HG03045 (cell line): ENCODE measurements at regions not wholly inside any gene's neighbourhood (a gene's known extent, or its start where the extent isn't known, plus 50 kb on each side); places are given as distances from the start of the nearest gene placed in this dataset.
"Not testable (repeated sequence)": the region's sequence is repeated elsewhere in the genome, so short reads cannot be mapped to it uniquely, and the experiment has no call there.

ENCODE experiments used
- ATAC-seq: cut with Tn5 transposase; IDR thresholded peaks from one replicate; pipeline ENCODE4 v1.9.1; 2021; ENCODE audit warnings: mild to moderate bottlenecking, moderate library complexity; ENCODE audit not compliant: unreplicated experiment

DNA sequence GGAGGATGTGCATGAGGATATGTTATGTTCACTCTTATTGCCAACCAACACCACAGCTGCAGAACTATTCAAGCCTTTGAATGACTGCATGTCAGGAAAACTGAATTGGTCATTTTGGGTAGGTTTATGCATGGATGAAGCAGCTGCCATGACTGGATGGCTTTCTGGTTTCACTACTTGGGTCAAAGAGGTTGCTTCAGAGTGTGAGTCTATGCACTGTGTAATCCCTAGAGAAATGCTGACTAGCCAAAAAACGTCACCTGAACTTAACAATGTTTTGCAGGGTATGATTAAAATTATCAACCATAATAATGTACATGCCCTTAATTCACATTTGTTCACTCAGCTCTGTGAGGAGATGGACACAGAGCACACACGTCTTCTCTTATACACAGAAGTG lies 206.7 kb upstream of the RBBP8 start:
- ATAC-seq = no peak

DNA sequence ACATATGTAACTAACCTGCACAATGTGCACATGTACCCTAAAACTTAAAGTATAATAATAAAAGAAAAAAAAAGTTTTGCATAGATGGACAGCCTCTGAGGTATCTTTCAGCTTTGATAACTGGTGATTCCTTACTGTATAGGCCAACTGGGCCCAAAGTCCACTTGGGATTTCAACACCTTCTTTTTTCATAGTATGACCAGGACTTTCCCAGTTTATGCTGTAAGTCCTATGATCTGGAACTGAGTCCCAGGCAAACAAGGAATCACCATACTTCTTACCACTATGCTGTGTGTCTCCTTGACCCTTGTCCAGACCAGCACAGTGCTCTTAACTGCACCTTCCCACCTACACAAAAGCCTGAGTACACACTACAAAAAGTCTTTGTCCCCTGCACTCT lies 205.1 kb upstream of the RBBP8 start:
- ATAC-seq = no peak

DNA sequence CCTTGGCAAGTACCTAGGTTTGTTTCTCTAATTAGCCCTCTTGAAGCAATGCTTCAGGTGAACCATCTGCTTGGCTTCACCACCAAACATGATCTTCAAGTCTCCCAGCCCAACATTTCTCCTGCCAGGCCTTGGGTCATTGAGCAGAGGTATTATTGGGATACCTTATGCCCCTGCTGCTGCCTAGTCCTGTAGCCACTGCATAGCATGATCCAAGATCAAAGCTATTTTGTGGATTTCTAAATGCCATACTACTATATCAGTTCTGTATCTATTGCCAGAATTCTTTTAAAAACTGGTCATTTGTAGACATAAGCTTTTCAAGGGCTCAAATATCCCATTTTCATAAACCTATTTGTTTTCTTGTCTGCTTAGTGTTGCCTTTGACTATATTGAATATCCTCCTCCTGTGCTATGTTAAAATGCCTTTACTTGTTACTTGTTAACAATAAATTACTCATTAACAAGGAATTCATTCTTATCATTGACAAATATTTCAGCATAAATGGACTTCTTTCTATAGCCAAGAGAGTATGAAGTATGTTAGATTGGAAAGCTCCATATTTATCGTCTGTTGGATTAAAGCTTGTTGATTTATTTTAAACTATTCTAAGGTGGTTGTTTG lies 204.5 kb upstream of the RBBP8 start:
- no peak for ATAC-seq

DNA sequence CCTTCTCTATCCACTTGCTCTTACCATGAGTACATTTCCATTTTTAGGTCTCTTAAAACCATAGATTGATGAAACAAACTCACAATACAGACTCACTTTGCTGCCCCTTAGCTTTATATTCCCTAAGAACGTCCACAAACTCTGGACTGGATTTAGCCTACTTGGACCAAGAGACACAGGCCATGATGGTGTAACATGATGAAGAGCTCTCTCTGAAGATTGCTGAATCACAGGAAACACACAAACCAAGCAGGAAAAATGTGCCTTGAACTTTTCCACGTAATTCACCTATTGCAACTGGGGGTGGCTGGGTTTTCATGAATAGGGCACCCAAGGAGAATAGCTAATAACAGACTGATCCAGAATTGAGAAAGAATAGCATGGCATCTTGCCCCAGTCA lies 201.7 kb upstream of the RBBP8 start:
- no peak for ATAC-seq

DNA sequence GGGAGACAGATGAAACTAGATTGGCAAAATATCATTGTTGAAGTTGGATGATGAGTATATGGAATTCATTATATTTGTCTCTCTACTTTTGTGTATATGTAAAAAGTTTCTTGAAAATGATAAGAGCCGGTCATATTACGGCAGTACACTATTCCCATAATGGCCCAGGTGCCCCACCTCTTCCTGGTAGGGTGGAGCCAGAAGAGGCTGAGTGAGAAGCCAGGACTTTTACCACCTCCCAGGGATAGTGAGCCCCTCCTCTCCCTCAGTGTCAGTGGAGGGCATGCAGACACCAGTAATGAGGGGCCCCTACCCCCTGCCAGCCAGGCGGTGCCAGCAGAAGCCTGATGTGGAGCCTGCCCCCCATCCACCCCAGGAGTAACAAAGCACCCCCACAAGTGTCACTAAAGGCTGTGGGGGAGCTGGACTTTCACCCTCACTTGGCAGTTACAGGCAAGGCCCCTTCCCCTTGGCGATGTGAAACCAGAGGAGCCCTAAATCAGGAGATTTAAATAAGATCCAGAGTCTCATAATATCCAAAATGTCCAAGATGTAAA lies 198.9 kb upstream of the RBBP8 start:
- ATAC-seq = no peak

DNA sequence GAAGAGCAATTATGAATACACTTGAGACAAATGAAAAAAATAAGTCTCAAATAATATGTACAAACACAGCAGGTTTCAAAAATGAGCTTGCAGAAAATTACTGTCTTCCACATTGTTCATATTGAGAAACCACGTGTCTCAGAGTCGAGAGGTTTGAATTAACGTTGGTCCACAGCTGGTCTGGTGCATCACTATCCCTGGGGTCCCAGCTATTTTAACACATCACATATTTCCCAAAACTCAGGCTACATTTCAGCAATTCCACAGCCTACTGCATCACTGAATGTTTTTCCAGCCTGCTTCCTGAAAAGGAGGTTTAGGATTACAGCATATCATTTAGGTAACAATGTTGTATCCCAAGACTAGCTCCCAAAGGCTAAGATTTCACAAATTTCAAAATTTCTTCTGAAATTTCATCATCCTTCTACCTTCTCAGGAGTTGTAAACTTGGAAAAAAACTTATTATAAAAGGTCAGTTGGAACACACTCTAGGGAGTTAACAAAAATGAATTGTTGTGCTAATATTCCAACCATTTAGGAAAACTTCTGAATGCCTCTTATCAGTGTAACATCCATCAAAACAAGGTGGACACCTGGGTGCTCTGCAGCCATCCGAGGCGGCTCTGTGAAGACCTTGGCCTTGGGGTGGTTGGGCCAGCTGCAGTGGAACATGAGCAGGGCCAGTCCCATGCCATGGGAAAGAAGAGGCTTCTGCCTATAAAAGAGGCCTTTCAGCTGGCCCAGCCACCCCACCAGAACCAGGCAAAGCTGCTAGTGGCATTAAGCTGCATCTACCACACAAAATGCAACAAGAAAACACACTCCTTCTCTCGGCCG lies 198.1 kb upstream of the RBBP8 start:
- no peak for ATAC-seq

DNA sequence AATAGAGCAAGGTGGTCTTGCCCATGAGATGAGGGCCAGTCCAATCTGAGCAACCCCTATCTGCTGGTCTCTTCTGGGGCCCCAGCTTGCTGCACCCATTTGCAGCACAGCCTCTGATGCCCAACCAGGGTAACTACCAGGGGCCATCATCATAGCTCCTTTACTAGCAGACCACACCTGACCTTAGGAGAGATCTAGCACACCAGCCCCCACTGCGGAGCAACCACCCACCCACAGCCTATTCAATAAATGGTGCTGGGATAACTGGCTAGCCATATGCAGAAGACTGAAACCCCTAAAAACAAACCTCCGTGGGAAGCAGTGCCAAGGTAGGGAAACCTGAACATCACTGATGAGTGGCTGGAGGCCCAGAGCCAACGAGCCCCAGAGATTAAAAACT lies 196.1 kb upstream of the RBBP8 start:
- no peak for ATAC-seq

DNA sequence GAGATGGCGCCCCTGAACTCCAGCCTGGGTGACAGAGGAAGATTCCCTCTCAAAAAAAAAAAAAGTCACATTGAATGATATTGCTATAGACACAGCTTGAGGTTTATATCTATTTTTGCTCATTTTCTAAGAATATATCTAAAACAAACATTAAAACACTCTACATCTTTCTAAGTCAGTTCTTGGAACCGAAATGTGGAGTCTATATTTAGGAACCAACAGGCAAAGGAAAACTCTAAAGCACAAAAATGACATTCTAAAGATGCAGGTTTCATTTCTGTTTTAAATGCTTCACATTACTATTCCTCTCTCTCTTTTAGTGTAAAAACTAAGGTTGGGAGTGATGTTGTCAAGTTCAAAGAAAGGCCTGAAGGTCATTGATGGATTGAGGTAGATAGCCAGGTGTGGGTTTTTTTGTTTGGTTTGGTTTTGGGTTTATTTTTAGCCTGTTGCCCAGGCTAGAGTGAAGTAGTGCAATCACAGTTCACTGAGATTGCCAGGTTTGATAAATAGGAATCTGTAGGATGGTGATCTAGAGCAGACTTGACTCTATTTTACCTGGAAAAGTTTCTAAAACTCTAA lies 194.0 kb upstream of the RBBP8 start:
- ATAC-seq = no peak

DNA sequence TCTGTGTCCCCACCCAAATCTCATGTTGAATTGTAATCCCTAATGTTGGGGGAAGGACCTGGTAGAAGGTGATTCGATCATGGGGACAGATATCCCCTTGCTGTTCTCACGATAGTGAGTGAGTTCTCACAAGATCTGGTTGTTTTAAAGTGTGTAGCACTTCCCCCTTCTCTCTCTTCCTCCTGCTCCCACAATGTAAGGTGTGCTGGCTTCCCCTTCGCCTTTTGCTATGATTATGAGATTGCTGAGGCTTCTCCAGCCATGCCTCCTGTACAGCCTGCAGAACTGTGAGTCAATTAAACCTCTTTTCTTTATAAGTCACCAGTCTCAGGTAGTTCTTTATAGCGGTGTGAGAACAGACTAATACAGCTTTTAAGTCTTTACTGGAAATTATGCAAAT lies 193.3 kb upstream of the RBBP8 start:
- no peak for ATAC-seq

DNA sequence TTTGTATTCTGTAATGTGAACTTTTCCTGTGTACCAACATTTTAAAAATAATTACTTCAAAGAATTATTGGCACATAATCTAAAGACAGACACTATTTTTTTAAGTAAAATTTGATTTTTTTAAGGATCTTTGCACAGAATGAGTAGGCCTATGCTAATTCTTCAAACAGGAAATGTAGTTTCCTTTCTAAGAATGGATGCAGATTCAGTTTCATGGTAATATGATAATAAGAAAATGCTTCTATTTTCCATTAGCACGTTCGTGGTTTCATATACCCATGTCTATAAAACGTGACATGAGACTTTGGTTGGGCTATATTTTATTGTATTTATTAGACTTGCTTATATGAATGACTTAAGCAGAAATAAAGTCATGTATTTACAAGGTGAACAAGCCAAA lies 191.8 kb upstream of the RBBP8 start:
- ATAC-seq = no peak

DNA sequence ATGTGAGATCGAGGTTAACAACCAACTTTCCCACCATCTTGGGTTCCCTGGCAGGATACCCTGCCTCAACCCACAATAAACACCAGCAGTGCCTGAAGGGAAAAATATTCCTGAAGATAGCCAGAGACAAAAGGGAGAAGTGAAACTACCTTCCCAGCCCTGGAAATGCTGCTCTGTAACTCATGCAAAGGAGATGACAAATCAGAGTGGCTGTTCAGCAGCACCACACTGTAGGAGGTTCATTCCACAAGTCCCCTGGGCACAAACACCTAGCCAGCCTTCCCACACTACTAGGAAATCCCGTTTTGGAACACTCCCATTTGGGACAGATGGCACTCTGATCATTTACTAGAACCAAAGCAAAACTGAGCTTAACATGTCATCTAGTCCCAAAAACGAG lies 190.7 kb upstream of the RBBP8 start:
- no peak for ATAC-seq

DNA sequence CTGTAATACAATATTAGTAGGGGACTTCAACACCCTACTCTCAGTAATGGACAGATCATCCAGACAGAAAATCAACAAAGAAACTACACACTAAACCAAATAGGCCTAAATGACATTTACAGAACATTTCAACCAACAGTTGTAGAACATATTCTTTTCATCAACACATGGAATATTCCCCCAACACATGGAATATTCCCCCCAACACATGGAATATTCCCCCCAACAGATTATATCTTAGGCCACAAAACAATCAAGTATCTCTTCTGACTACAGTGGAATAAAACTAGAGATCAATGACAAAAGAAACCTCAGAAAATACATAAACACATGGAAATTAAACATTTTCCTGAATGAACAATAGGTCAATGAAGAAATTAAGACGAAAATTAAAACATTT lies 187.2 kb upstream of the RBBP8 start:
- ATAC-seq = no peak

DNA sequence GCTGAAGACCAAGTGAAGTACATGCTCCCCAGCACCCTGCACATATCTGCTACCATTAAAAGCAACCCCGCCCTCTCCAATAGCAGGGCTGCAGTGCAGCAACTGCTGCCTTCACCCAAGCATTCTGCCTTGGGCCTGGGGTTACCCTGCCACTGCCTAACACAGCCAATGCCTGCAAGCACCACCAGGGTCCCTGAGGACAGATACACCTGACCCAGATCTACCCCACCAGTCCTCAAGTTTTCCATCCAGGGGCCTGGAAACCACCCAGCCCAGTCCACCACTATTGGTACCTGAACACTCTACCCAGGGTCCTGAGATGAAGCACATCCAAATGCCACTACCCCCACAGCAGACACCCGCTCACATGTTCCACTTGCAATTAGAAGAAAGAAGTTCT lies 181.1 kb upstream of the RBBP8 start:
- ATAC-seq = no peak

DNA sequence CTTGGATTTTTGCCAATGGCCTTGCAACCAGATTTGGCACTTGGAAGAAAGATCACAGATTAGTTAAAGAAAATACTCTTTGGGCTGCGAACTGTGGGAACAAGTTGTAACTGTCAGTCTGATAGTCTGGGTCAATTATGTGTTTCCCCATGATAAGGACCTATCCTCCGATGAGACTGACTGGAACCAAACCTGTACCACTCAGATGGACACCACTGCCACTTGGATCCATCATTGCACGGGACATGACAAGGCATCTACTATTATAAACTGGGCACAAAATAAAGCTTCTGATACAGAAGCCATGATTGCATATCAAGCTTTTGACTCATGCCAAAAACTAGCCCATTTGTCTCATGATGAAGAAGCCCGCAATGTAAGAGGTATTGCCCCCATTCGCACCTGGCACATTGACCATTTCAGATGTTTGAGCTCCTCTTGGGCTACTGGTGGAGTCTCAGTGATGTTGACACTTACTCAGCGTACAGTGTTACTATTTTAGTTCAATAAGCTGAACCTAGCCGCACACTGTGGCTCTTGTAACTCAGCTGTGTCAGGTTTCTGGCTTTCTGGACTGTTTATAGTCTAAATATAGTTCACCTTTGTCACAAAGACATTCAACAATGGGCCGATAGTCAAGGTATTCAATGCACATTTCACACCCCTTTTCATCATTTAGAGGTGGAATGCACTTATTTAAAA lies 179.8 kb upstream of the RBBP8 start:
- ATAC-seq = no peak

DNA sequence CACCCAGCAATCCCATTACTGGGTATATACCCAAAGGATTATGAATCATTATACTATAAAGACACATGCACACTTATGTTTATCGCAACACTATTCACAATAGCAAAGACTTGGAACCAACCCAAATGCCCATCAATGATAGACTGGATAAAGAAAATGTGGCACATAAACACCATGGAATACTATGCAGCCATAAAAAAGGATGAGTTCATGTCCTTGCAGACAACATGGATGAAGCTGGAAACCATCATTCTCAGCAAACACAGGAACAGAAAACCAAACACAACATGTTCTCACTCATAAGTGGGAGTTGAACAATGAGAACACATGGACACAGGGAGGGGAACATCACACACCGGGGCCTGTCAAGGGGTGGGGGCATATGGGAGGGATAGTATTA lies 169.1 kb upstream of the RBBP8 start:
- not testable (repeated sequence) for ATAC-seq

DNA sequence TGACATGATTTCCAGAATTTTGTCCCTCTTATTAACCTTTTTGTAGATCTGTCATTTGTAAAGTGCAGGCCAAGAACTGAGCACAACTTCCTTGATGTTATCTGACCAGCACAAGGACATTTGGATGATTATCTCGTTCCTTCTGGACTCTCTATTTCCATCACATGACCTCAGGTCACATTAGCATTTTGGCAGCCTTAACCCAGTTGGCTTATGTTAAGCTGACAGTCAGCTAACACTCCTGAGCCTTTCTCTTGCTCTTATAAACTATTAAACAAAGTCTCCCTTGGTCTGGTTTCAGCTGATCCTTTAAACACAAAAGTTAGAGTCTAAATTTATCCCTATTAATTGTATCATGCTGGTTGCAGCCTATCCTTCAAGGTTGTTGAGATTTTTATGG lies 167.2 kb upstream of the RBBP8 start:
- no peak for ATAC-seq

DNA sequence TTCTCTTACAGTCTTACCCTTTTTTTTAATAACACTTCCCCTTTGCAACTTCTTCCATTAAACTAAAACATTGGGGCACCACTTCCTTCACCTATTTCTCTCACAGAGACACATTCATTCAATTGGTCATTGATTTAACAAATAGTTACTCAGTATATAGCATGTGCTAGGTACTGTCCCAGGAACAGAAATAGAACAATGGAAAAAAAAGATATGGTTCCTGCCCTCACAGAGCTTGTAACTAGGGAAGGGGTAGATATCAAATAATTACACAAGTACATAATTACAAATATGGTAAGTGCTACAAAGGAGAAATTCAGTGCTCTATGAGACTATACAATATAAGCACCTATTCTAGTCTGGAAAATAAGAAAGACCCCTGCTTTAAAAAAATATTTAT lies 165.5 kb upstream of the RBBP8 start:
- ATAC-seq = no peak

DNA sequence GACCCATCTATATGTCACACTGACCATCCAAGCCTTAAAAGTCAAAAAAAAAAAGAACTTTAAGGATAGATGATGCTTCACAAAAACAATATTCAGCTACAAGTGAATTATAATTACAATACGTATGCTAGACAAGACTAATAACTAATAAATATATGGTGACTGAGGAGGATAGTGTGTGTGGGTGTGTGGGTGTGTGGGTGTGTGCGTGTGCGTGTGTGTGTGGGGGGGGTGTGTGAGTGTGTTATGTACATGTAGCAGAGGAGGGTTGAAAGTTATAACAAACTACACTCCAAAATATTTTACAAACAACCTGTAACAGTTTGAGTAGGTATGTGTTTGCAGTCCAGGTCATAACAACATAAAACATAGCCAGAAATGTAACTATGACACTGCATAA lies 159.2 kb upstream of the RBBP8 start:
- ATAC-seq = no peak

DNA sequence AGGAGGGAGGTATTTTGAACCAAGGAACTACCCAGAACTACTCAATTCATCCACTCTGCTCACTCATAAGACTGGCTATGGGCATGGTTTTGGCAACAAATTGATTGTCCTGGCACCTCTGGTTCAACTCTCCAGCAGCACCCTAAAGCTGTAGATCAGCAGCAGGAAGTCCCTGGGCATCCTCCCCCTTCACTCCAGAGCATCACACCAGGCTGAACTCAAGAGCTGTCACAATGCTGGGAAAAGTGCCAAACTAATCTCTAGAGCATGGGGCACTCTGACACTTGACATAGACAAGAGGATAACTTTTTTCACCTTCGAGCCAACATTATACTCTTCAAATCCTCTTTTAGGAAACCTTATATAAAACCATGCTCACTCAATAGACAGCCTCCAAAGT lies 154.1 kb upstream of the RBBP8 start:
- ATAC-seq = no peak

DNA sequence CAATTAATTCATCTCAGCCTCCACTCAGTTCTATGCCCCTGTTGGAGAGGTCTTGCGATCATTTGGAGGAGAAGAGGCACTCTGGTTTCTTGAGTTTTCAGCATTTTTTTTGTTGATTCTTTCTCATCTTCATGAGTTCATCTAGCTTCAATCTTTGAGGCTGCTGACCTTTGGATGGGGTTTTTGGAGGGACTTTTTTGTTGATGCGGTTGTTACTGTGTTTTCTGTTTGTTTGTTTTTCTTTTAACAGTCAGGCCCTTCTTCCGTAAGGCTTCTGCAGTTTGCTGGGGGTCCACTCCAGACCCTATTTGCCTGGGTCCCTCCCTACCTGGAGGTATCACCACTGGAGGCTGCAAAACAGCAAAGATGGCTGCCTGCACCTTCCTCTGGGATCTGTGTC lies 149.9 kb upstream of the RBBP8 start:
- ATAC-seq = no peak

DNA sequence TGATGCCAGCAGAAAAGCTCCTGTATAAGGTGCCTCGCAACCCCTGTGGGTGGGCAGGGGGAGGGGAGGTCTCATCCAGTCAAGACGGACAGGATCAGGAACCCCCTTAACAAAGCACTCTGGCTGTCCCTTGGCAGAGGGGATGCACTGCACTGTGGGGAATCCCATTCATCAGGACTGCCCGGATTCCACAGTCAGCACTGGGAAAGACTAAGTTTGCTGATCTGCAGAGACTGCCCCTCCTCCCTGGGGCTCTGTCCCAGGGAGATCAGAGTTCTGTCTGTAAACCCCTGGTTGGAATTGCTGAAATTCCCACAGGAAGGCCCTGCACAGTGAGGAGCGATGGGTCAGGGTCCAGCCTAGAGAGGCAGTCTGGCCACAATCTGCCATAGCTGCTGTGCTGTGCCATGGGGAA lies 149.5 kb upstream of the RBBP8 start:
- ATAC-seq = no peak
